Neural cell (in vitro differentiated cells): ENCODE measurements at regions not wholly inside any gene's neighbourhood (a gene's known extent, or its start where the extent isn't known, plus 50 kb on each side); places are given as distances from the start of the nearest gene placed in this dataset.

Source experiments
- H2AFZ ChIP-seq: fragments of 200-600, 300-800 bp; sonication (generic), shearing (Covaris generic); 2 replicates; pipeline ENCODE4 v1.6.0; 2014; ENCODE audit warnings: low read depth, mild to moderate bottlenecking, antibody characterized with exemption, low read length, moderate library complexity
- H3F3A ChIP-seq: fragments of 200-600 bp; shearing (Covaris generic); 2 replicates; pipeline ENCODE4 v1.6.1; 2016; ENCODE audit warnings: mild to moderate bottlenecking, moderate library complexity, mixed read lengths, antibody characterized with exemption, low read length; ENCODE audit not compliant: insufficient read depth, poor library complexity, severe bottlenecking
- H3K27ac ChIP-seq: fragments of 200-600, 300-800 bp; sonication (generic), shearing (Covaris generic); 2 replicates; pipeline ENCODE4 v1.5.1; 2014; ENCODE audit warnings: mild to moderate bottlenecking, low read length, moderate library complexity
- H3K27me3 ChIP-seq: fragments of 300-800, 200-600 bp; sonication (generic), shearing (Covaris generic); 2 replicates; pipeline ENCODE4 v1.6.0; 2014; ENCODE audit warnings: mild to moderate bottlenecking, low read depth, low read length, moderate library complexity; ENCODE audit not compliant: insufficient read depth
- H3K36me3 ChIP-seq: fragments of 300-800, 200-600 bp; sonication (generic), shearing (Covaris generic); 2 replicates; pipeline ENCODE4 v1.5.1; 2014; ENCODE audit warnings: mild to moderate bottlenecking, antibody characterized with exemption, low read length, moderate library complexity; ENCODE audit not compliant: insufficient read depth
- H3K4me2 ChIP-seq: fragments of 300-800, 200-600 bp; sonication (generic), shearing (Covaris generic); 2 replicates; pipeline ENCODE4 v1.6.0; 2014; ENCODE audit warnings: mild to moderate bottlenecking, low read length
- H3K4me3 ChIP-seq: fragments of 300-800, 200-600 bp; sonication (generic), shearing (Covaris generic); 2 replicates; pipeline ENCODE4 v1.5.1; 2014; ENCODE audit warnings: mild to moderate bottlenecking, low read length, moderate library complexity
- H3K79me2 ChIP-seq: fragments of 200-600 bp; shearing (Covaris generic); replicated peaks from 2 replicates; pipeline ENCODE4 v1.6.0; 2014; ENCODE audit warnings: mild to moderate bottlenecking, low read length, moderate library complexity; ENCODE audit not compliant: insufficient read depth
- H3K9ac ChIP-seq: fragments of 300-800, 200-600 bp; sonication (generic), shearing (Covaris generic); 2 replicates; pipeline ENCODE4 v1.6.1; 2016; ENCODE audit warnings: mild to moderate bottlenecking, low read length, mixed read lengths
- H3K9me2 ChIP-seq: fragments of 200-600 bp; shearing (Covaris generic); 2 replicates; pipeline ENCODE4 v1.6.1; 2016; ENCODE audit warnings: mild to moderate bottlenecking, low read length, mixed read lengths; ENCODE audit not compliant: insufficient read depth
- H3K9me3 ChIP-seq: fragments of 200-600, 300-800 bp; sonication (generic), shearing (Covaris generic); 2 replicates; pipeline ENCODE4 v1.6.1; 2016; ENCODE audit warnings: mild to moderate bottlenecking, mixed run types, low read length, moderate library complexity, mixed read lengths
- H4K20me1 ChIP-seq: fragments of 200-600 bp; shearing (Covaris generic); 2 replicates; pipeline ENCODE4 v1.6.1; 2016; ENCODE audit warnings: mild to moderate bottlenecking, mixed run types; ENCODE audit not compliant: insufficient read depth
- CTCF ChIP-seq: fragments of 450-650 bp; IDR thresholded peaks from 2 replicates; pipeline ENCODE4 v1.5.1; 2014; ENCODE audit warnings: antibody characterized with exemption, mild to moderate bottlenecking, moderate library complexity; ENCODE audit not compliant: poor library complexity, severe bottlenecking
- EP300 ChIP-seq: fragments of 450-650 bp; conservative IDR thresholded peaks from 2 replicates; pipeline ENCODE4 v1.6.1; 2014; ENCODE audit warnings: antibody characterized with exemption, mild to moderate bottlenecking, moderate library complexity; ENCODE audit not compliant: poor library complexity, severe bottlenecking
- EZH2 ChIP-seq: fragments of 200-600, 300-800 bp; shearing (Covaris generic), sonication (generic); IDR thresholded peaks from 2 replicates; pipeline ENCODE4 v1.6.1; 2014; ENCODE audit warnings: antibody characterized with exemption, low read length, borderline replicate concordance, mild to moderate bottlenecking; ENCODE audit not compliant: insufficient read depth, poor library complexity, severe bottlenecking
- MXI1 ChIP-seq: fragments of 450-650 bp; conservative IDR thresholded peaks from 2 replicates; pipeline ENCODE4 v1.6.1; 2014; ENCODE audit warnings: antibody characterized with exemption, mild to moderate bottlenecking; ENCODE audit not compliant: poor library complexity, severe bottlenecking
- POLR2AphosphoS5 ChIP-seq: IDR thresholded peaks from 2 replicates; pipeline ENCODE4 v1.6.1; 2012
- RAD21 ChIP-seq: fragments of 450-650 bp; conservative IDR thresholded peaks from 2 replicates; pipeline ENCODE4 v1.6.1; 2014; ENCODE audit warnings: antibody characterized with exemption, mild to moderate bottlenecking, moderate library complexity
- REST ChIP-seq: IDR thresholded peaks from 2 replicates; pipeline ENCODE4 v1.6.1; 2012; ENCODE audit warnings: borderline replicate concordance
- SMC3 ChIP-seq: fragments of 450-650 bp; conservative IDR thresholded peaks from 2 replicates; pipeline ENCODE4 v1.6.1; 2014; ENCODE audit warnings: antibody characterized with exemption, mild to moderate bottlenecking, moderate library complexity; ENCODE audit not compliant: poor library complexity
- TAF1 ChIP-seq: IDR thresholded peaks from 2 replicates; pipeline ENCODE4 v1.6.1; 2012; ENCODE audit warnings: low read depth

- no peak overlapping the region for H3K4me3 ChIP-seq
- H3K9ac ChIP-seq = no peak overlapping the region
- no peak overlapping the region for H3K4me2 ChIP-seq
- TF ChIP-seq RAD21 (no peak), REST (no peak), POLR2AphosphoS5 (no peak), EZH2 (no peak), MXI1 (no peak), TAF1 (no peak), SMC3 (no peak), EP300 (no peak), CTCF (no peak)
- no peaks in the 10 kb centered on the region for H3K27me3 ChIP-seq
- no peaks in the 10 kb centered on the region for H3K9me3 ChIP-seq
- no peak overlapping the region for H2AFZ ChIP-seq
- no peaks in the 10 kb centered on the region for H4K20me1 ChIP-seq
- no peaks in the 10 kb centered on the region for H3K36me3 ChIP-seq
- no peaks in the 10 kb centered on the region for H3K79me2 ChIP-seq
- H3F3A ChIP-seq = no peaks in the 10 kb centered on the region
- H3K9me2 ChIP-seq = no peaks in the 10 kb centered on the region
- H3K27ac ChIP-seq = no peak overlapping the region
Measured at GRCh38 chr4:149884529-149885181, 69.0 kb upstream of the IQCM start.

- no peak overlapping the region for H3K4me3 ChIP-seq
- no peak for TF ChIP-seq REST
Measured at GRCh38 chr4:149885896-149886295, 70.3 kb upstream of the IQCM start.

More at GRCh38 chr4:149885896-149886295, 70.3 kb upstream of the IQCM start:
- no peaks in the 10 kb centered on the region for H4K20me1 ChIP-seq
- H3K27me3 ChIP-seq = no peaks in the 10 kb centered on the region
- no peaks in the 10 kb centered on the region for H3K9me3 ChIP-seq
- no peak overlapping the region for H3K27ac ChIP-seq
- H3K9ac ChIP-seq = no peak overlapping the region
- no peaks in the 10 kb centered on the region for H3K9me2 ChIP-seq
- H2AFZ ChIP-seq = no peak overlapping the region
- H3K36me3 ChIP-seq = no peaks in the 10 kb centered on the region
- no peak overlapping the region for H3K4me2 ChIP-seq
- H3K79me2 ChIP-seq = no peaks in the 10 kb centered on the region
- no peaks in the 10 kb centered on the region for H3F3A ChIP-seq
